ENCODE measurements at regions not wholly inside any gene's neighbourhood (a gene's known extent, or its start where the extent isn't known, plus 50 kb on each side); places are given as distances from the start of the nearest gene placed in this dataset.
"Not testable (repeated sequence)": the region's sequence is repeated elsewhere in the genome, so short reads cannot be mapped to it uniquely, and the experiment has no call there.

DNA sequence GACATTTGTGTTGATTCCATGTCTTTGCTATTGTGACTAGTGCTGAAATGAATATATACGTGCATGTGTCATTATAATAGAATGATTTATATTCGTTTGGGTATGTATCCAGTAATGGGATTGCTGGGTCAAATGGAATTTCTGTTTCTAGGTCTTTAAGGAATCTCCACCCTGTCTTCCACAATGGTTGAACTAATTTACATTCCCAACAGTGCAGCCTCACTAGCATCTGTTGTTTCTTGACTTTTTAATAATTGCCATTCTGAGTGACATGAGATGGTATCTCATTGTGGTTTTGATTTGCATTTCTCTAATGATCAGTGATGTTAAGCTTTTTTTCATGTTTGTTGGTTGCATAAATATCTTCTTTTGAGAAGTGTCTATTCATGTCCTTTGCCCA is 291.2 kb downstream of the FAT4 start:
- TF ChIP-seq, protein P1, sequence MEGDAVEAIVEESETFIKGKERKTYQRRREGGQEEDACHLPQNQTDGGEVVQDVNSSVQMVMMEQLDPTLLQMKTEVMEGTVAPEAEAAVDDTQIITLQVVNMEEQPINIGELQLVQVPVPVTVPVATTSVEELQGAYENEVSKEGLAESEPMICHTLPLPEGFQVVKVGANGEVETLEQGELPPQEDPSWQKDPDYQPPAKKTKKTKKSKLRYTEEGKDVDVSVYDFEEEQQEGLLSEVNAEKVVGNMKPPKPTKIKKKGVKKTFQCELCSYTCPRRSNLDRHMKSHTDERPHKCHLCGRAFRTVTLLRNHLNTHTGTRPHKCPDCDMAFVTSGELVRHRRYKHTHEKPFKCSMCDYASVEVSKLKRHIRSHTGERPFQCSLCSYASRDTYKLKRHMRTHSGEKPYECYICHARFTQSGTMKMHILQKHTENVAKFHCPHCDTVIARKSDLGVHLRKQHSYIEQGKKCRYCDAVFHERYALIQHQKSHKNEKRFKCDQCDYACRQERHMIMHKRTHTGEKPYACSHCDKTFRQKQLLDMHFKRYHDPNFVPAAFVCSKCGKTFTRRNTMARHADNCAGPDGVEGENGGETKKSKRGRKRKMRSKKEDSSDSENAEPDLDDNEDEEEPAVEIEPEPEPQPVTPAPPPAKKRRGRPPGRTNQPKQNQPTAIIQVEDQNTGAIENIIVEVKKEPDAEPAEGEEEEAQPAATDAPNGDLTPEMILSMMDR (IDR thresholded peaks at IDR 0.05; ENCODE audit: low read depth, low read length, poor library complexity, severe bottlenecking), result not testable (repeated sequence)
- TF ChIP-seq EZH2phosphoT487 (IDR thresholded peaks at IDR 0.05; ENCODE audit: borderline replicate concordance, low read length), result not testable (repeated sequence)
